H1 (cell line): ENCODE measurements at regions not wholly inside any gene's neighbourhood (a gene's known extent, or its start where the extent isn't known, plus 50 kb on each side); places are given as distances from the start of the nearest gene placed in this dataset.
"Not testable (repeated sequence)": the region's sequence is repeated elsewhere in the genome, so short reads cannot be mapped to it uniquely, and the experiment has no call there.

Experiments used
- CTCF ChIA-PET: fragments of 300-600 bp; sonication (Branson Sonifier 250); formaldehyde crosslinking; loops from one replicate; lab custom pipeline; 2021; ENCODE audit not compliant: partially characterized antibody; lab: Charles Lee
- POLR2A ChIA-PET: fragments of 300-600 bp; sonication (Branson Sonifier 250); formaldehyde crosslinking; loops from one replicate; lab custom pipeline; 2021; ENCODE audit warnings: inconsistent platforms; ENCODE audit not compliant: partially characterized antibody; lab: Charles Lee
- DNase-seq, 2 experiments: peaks; one replicate each; pipeline versions ENCODE4 v3.0.0 to v3.0.0-alpha.2; 2010 to 2022; ENCODE audit warnings: low spot score in 2 of 2, low read depth in 1 of 2, mixed read lengths in 1 of 2
- FAIRE-seq: peaks from 2 replicates; lab custom pipeline; 2011; peaks lifted over from hg19 to GRCh38; lab: Jason Lieb, UNC
- H2AFZ ChIP-seq: 2 replicates; pipeline ENCODE4 v1.8.1; 2012; ENCODE audit warnings: low read length, inconsistent platforms
- H2AK5ac ChIP-seq: 2 replicates; pipeline ENCODE4 v1.6.1; 2013; ENCODE audit warnings: low read depth, low read length
- H2BK120ac ChIP-seq: replicated peaks from 2 replicates; pipeline ENCODE3; 2013; ENCODE audit warnings: low read depth, low read length, inconsistent platforms
- H2BK12ac ChIP-seq: 2 replicates; pipeline ENCODE4 v1.6.1; 2013; ENCODE audit warnings: low read depth, low read length
- H2BK15ac ChIP-seq: 2 replicates; pipeline ENCODE4 v1.6.1; 2013; ENCODE audit warnings: low read length
- H2BK20ac ChIP-seq: 2 replicates; pipeline ENCODE4 v1.6.1; 2013; ENCODE audit warnings: low read length
- H2BK5ac ChIP-seq: 2 replicates; pipeline ENCODE4 v1.6.1; 2013; ENCODE audit warnings: low read depth, low read length
- H3K14ac ChIP-seq: 2 replicates; pipeline ENCODE4 v1.6.1; 2013; ENCODE audit warnings: inconsistent platforms; ENCODE audit not compliant: insufficient read length
- H3K18ac ChIP-seq: 2 replicates; pipeline ENCODE4 v1.6.1; 2013; ENCODE audit warnings: low read length; ENCODE audit errors: extremely low read depth
- H3K23ac ChIP-seq: 2 replicates; pipeline ENCODE4 v1.6.1; 2013; ENCODE audit warnings: inconsistent platforms; ENCODE audit not compliant: insufficient read length
- H3K23me2 ChIP-seq: 2 replicates; pipeline ENCODE4 v1.6.1; 2013; ENCODE audit warnings: low read depth, low read length
- H3K27ac ChIP-seq: 2 replicates; pipeline ENCODE4 v1.6.1; 2011; ENCODE audit warnings: low read depth, low read length, inconsistent platforms
- H3K27me3 ChIP-seq, 4 experiments: replicated peaks in 1 of 4; 1 replicate in 1 of 4; 2 replicates in 3 of 4; pipeline versions ENCODE4 v1.6.1 to v1.8.1; 2011 to 2013; ENCODE audit warnings: low read length in 3 of 4, mild to moderate bottlenecking in 3 of 4, inconsistent platforms in 2 of 4, mixed read lengths in 2 of 4, moderate library complexity in 1 of 4; ENCODE audit not compliant: control insufficient read depth in 3 of 4, insufficient read depth in 3 of 4; ENCODE audit errors: extremely low read depth in 1 of 4
- H3K36me3 ChIP-seq, 4 experiments: 2 replicates each; pipeline versions ENCODE4 v1.6.1 to v1.8.1; 2011 to 2013; ENCODE audit warnings: mild to moderate bottlenecking in 4 of 4, low read length in 3 of 4, moderate library complexity in 2 of 4, control low read depth in 1 of 4, inconsistent platforms in 1 of 4; ENCODE audit not compliant: insufficient read depth in 4 of 4, control insufficient read depth in 2 of 4
- H3K4ac ChIP-seq: replicated peaks from 2 replicates; pipeline ENCODE3; 2013; ENCODE audit warnings: low read length, low read depth, mixed read lengths, inconsistent platforms; ENCODE audit not compliant: insufficient read length
- H3K4me1 ChIP-seq, 4 experiments: replicated peaks in 1 of 4; 1 replicate in 1 of 4; 2 replicates in 3 of 4; pipeline versions ENCODE4 v1.6.1 to v1.8.1; 2011 to 2013; ENCODE audit warnings: low read length in 3 of 4, inconsistent platforms in 2 of 4, mixed read lengths in 1 of 4; ENCODE audit not compliant: insufficient read depth in 4 of 4, control insufficient read depth in 3 of 4
- H3K4me2 ChIP-seq, 2 experiments: 2 replicates each; pipeline versions ENCODE4 v1.6.1 to v1.8.1; 2011 to 2013; ENCODE audit warnings: low read depth in 2 of 2, low read length in 2 of 2, control low read depth in 1 of 2, inconsistent platforms in 1 of 2, mild to moderate bottlenecking in 1 of 2; ENCODE audit not compliant: insufficient read depth in 1 of 2
- H3K4me3 ChIP-seq, 4 experiments: fragments of 200-600, 300-600 bp in 1 of 4; sonication (generic), shearing (Covaris generic), sonication (Bioruptor Twin) in 1 of 4; 2 replicates each; pipeline versions ENCODE4 v1.5.1 to v1.8.1; 2011 to 2016; ENCODE audit warnings: low read length in 4 of 4, low read depth in 3 of 4, control low read depth in 2 of 4, inconsistent platforms in 2 of 4, mild to moderate bottlenecking in 2 of 4, mixed read lengths in 1 of 4, moderate library complexity in 1 of 4; ENCODE audit not compliant: insufficient read depth in 2 of 4; ENCODE audit errors: extremely low read depth in 1 of 4
- H3K56ac ChIP-seq: replicated peaks from 2 replicates; pipeline ENCODE3; 2013; ENCODE audit warnings: low read depth, mild to moderate bottlenecking, mixed read lengths, low read length, inconsistent platforms; ENCODE audit not compliant: insufficient read length
- H3K79me1 ChIP-seq: 2 replicates; pipeline ENCODE4 v1.6.1; 2013; ENCODE audit warnings: low read depth, low read length, control low read depth
- H3K79me2 ChIP-seq, 2 experiments: 2 replicates each; pipeline versions ENCODE4 v1.6.1 to v1.8.1; 2012 to 2013; ENCODE audit warnings: low read length in 2 of 2, mild to moderate bottlenecking in 2 of 2, inconsistent platforms in 1 of 2; ENCODE audit not compliant: insufficient read depth in 2 of 2, control insufficient read depth in 1 of 2
- H3K9ac ChIP-seq, 4 experiments: replicated peaks in 1 of 4; 1 replicate in 1 of 4; 2 replicates in 3 of 4; pipeline versions ENCODE4 v1.6.1 to v1.8.1; 2011 to 2013; ENCODE audit warnings: low read depth in 3 of 4, low read length in 3 of 4, control low read depth in 2 of 4, mild to moderate bottlenecking in 2 of 4, moderate library complexity in 2 of 4, inconsistent platforms in 1 of 4; ENCODE audit errors: extremely low read depth in 1 of 4
- H3K9me3 ChIP-seq, 2 experiments: 2 replicates each; pipeline versions ENCODE4 v1.6.1 to v1.8.1; 2012 to 2013; ENCODE audit warnings: mild to moderate bottlenecking in 2 of 2, moderate library complexity in 2 of 2, control low read depth in 1 of 2, inconsistent platforms in 1 of 2, low read depth in 1 of 2, low read length in 1 of 2, mixed read lengths in 1 of 2; ENCODE audit not compliant: insufficient read depth in 2 of 2
- H4K20me1 ChIP-seq, 2 experiments: replicated peaks in 1 of 2; 2 replicates each; pipeline versions ENCODE3 to v1.8.1; 2011 to 2013; ENCODE audit warnings: inconsistent platforms in 2 of 2, low read length in 2 of 2, mild to moderate bottlenecking in 1 of 2; ENCODE audit not compliant: insufficient read depth in 2 of 2, control insufficient read depth in 1 of 2
- H4K5ac ChIP-seq: 2 replicates; pipeline ENCODE4 v1.6.1; 2013; ENCODE audit warnings: low read length, low read depth, mixed read lengths, inconsistent platforms; ENCODE audit not compliant: insufficient read length
- H4K8ac ChIP-seq: 2 replicates; pipeline ENCODE4 v1.8.0; 2013; ENCODE audit warnings: mild to moderate bottlenecking, moderate library complexity, low read length, inconsistent platforms; ENCODE audit not compliant: insufficient read depth; ENCODE audit errors: extremely low read depth
- H4K91ac ChIP-seq: replicated peaks from 2 replicates; pipeline ENCODE3; 2013; ENCODE audit warnings: low read length, mixed read lengths, inconsistent platforms; ENCODE audit not compliant: insufficient read length
- WGBS, 2 experiments: shearing (Covaris generic) in 1 of 2; methylation state at CpG; one replicate each; pipeline versions ENCODE4 v1.1.6 to v1.1.7; 2013 to 2015; ENCODE audit warnings: low lambda C conversion rate in 2 of 2, mixed read lengths in 2 of 2, inconsistent platforms in 1 of 2, low coverage in 1 of 2, missing lambda C conversion rate in 1 of 2; ENCODE audit not compliant: insufficient replicate concordance in 2 of 2, insufficient coverage in 1 of 2, insufficient read length in 1 of 2; ENCODE audit errors: extremely low coverage in 1 of 2, missing lambda C conversion rate in 1 of 2; 5-methylcytosine and 5-hydroxymethylcytosine counted together

DNA sequence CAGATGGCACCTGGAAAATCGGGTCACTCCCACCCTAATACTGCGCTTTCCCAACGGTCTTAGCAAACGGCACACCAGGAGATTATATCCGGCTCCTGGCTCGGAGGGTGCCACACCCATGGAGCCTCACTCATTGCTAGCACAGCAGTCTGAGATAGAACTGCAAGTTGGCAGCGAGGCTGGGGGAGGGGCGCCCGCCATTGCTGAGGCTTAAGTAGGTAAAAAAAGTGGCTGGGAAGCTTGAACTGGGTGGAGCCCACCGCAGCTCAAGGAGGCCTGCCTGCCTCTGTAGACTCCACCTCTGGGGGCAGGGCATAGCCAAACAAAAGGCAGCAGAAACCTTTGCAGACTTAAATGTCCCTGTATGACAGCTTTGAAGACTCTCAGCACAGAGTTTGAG is 189.6 kb upstream of the GPR149 start:
- H2BK15ac ChIP-seq, H4K5ac ChIP-seq, H2BK120ac ChIP-seq, H2BK12ac ChIP-seq, H3K4me1 ChIP-seq, H3K23ac ChIP-seq, FAIRE-seq, H2AFZ ChIP-seq, H4K8ac ChIP-seq, H3K79me2 ChIP-seq, H3K36me3 ChIP-seq, H3K4ac ChIP-seq, DNase-seq, H3K9ac ChIP-seq, H4K91ac ChIP-seq, H3K27ac ChIP-seq, H3K18ac ChIP-seq, H3K14ac ChIP-seq, H2BK20ac ChIP-seq, H3K9me3 ChIP-seq, H4K20me1 ChIP-seq, H3K56ac ChIP-seq, H3K79me1 ChIP-seq, H3K27me3 ChIP-seq, CTCF ChIA-PET, H2BK5ac ChIP-seq, H3K4me3 ChIP-seq, H3K23me2 ChIP-seq, H2AK5ac ChIP-seq, POLR2A ChIA-PET, H3K4me2 ChIP-seq: not testable (repeated sequence)
- WGBS, 2 experiments: 93% methylated on average over 10 of the region's 10 CpGs; no CpG with 5 or more reads in 1 of the 2 experiments
